Astrocyte of the spinal cord (primary cell): ENCODE measurements at regions not wholly inside any gene's neighbourhood (a gene's known extent, or its start where the extent isn't known, plus 50 kb on each side); places are given as distances from the start of the nearest gene placed in this dataset.

ENCODE experiments used
- DNase-seq: peaks from one replicate; pipeline ENCODE4 v3.0.0; 2011; ENCODE audit warnings: low read depth, low spot score
- H3K4me3 ChIP-seq: 2 replicates; pipeline ENCODE4 v1.5.1; 2011; ENCODE audit warnings: low read depth, mild to moderate bottlenecking, low read length, moderate library complexity
- in situ Hi-C: cut with HindIII; loops from 2 replicates; pipeline ENCODE4 v1.10.0; 2017; ENCODE audit warnings: low sequenced_read_pairs
- TF ChIP-seq, protein P1 (sequence below): IDR thresholded peaks from 2 replicates; pipeline ENCODE4 v1.5.1; 2012; ENCODE audit warnings: low read depth, mild to moderate bottlenecking, low read length, inconsistent platforms

DNA sequence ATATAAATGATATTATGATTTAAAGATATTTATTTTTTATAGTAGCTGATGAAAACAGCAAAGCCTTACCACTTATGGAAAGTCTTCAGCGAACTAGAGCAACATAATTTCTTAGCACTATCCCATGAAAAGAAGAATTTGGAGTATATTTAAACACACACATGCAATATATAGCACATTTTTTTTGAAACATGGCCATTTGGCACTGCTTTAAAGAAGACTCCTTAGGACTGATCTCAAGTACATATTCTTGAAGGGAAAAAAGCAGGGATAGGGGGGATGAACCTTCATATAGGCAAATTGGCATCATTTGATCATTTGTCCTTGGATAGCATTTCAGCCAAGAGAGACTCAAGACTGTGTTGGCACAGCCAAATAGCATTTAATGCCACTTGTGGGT is 193.3 kb downstream of the ANKRD50 start:
- DNase-seq: no peak
- H3K4me3 ChIP-seq: no peak overlapping the region
- in situ Hi-C loops: no loop called here
- TF ChIP-seq, protein P1, sequence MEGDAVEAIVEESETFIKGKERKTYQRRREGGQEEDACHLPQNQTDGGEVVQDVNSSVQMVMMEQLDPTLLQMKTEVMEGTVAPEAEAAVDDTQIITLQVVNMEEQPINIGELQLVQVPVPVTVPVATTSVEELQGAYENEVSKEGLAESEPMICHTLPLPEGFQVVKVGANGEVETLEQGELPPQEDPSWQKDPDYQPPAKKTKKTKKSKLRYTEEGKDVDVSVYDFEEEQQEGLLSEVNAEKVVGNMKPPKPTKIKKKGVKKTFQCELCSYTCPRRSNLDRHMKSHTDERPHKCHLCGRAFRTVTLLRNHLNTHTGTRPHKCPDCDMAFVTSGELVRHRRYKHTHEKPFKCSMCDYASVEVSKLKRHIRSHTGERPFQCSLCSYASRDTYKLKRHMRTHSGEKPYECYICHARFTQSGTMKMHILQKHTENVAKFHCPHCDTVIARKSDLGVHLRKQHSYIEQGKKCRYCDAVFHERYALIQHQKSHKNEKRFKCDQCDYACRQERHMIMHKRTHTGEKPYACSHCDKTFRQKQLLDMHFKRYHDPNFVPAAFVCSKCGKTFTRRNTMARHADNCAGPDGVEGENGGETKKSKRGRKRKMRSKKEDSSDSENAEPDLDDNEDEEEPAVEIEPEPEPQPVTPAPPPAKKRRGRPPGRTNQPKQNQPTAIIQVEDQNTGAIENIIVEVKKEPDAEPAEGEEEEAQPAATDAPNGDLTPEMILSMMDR: no peak

DNA sequence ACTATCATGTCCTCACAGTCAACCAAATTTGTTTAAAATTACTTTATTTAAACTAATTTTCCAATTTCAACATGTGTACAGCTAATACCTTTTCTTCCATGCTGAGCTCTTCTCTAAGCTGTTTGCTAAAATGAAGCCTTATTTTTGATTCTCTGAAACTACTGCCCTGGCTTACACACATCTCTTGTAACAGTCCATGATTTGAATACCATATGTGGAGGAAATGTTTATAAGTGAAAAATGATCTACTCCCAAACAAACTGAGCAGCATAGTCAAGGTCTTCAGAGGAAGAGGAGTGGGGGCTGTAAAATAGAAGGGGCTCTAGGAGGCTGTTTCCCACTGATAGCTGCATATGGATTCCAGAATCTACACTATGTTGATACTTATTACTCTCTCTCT is 188.7 kb downstream of the ANKRD50 start:
- H3K4me3 ChIP-seq: no peak overlapping the region
- TF ChIP-seq, protein P1: no peak
- in situ Hi-C loops: no loop called here
- no peak for DNase-seq

DNA sequence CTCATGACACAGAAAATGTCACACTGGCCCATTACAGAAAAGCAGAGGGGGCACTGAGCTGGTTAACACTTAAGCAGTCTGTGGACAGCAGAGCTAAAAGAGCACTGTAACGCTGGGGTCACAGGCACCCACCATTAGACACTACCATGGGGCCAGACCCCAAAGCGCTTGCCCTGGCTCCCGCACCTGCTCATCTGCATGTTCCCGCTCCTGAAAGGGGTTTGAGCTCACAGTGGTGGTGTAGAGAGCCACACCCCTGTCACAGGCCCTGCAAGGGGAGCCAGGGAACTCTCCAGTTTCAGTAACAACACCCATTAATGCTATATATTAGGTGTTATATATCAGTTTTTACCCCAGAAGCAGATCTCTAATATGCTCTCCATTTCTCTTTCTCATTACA is 187.0 kb downstream of the ANKRD50 start:
- in situ Hi-C loops: no loop called here
- no peak overlapping the region for H3K4me3 ChIP-seq
- DNase-seq: no peak
- TF ChIP-seq, protein P1: no peak

DNA sequence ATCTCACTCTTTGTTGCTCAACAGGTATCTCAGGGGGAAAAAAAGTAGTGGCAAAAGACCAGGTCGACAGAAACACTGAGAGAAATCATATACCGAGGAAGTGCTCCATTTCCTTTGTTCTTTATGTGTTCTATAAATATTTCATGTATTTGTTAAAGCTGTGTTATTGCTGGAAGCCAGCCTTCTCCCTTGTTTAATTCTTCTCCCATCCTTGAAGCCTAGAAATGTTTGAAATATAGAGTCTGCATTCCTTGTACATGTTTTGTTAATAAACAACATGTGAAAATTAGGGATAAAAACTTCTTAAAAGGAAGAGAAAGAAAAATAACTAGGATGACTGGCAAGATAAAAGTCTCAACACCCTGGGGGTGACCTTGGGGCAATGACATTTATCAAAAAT is 186.2 kb downstream of the ANKRD50 start:
- DNase-seq: peak; percentile 41
- TF ChIP-seq, protein P1: no peak
- in situ Hi-C loops: no loop called here
- H3K4me3 ChIP-seq: no peak overlapping the region

DNA sequence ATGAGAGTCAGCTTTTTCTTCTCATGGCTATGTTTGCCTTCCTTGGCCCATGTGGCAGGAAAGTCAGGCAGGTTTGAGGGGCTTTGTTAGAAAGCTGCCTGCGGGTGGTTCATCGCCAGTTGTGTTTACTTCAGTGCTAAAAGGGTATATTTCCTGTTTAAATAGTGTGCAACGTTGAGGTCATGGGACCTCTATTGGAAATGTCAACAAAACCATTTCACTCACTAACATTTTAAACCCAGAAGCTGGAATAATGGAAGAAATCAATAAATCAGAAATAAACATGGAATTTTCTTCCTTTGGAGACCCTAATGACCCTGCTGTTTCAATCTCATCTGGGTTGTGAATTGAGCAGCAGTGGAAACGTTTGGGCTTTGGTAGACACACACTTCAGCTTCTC is 185.8 kb downstream of the ANKRD50 start:
- in situ Hi-C loops: no loop called here
- peak; percentile 10 for DNase-seq
- TF ChIP-seq, protein P1: no peak
- no peak overlapping the region for H3K4me3 ChIP-seq

DNA sequence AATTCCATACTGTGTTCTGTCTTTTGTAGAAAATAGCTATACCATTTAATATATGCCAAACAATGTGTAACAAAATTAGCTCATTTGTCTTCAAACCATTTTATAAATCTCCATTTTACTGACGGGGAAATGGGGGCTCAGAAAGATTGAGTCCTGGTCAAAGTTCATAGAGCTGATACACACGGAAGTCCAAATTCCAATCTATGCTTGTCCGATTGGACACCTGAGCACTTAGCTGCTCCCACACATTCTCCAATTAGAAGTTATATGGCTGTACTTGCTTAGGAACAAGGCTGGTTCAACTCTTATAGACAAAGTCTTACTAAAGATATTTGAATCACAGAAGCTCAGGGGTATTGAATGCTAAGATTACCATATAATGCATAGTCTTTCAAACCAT is 185.2 kb downstream of the ANKRD50 start:
- DNase-seq: no peak
- in situ Hi-C loops: no loop called here
- H3K4me3 ChIP-seq: no peak overlapping the region
- TF ChIP-seq, protein P1: no peak

DNA sequence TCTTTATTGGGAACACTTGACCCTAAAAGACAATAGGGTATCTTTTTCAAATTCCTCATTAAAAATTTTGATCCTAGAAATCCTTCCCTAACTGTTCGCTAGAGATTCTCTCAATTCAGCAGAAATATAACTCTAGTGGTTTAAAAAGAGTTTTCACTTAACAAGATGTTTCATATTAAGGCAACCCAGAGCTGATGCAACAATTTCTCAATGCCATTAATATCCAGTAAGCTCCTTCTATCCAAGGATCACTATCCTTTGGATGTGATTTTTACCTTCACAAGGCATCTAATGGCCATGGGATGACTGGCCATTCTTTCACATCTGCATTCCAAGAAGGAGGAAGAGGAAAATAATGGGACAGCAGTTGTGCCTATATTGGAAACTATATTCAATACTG is 183.4 kb downstream of the ANKRD50 start:
- DNase-seq: no peak

More for the DNA sequence above, 183.4 kb downstream of the ANKRD50 start:
- in situ Hi-C loops: no loop called here
- H3K4me3 ChIP-seq: no peak overlapping the region
- TF ChIP-seq, protein P1: no peak
